GM12873 (cell line): ENCODE measurements at regions not wholly inside any gene's neighbourhood (a gene's known extent, or its start where the extent isn't known, plus 50 kb on each side); places are given as distances from the start of the nearest gene placed in this dataset.

Source experiments
- CTCF ChIP-seq: IDR thresholded peaks from 2 replicates; pipeline ENCODE4 v1.5.1; 2012; ENCODE audit warnings: low read depth, mild to moderate bottlenecking, moderate library complexity, low read length, control low read depth; ENCODE audit not compliant: insufficient read depth; ENCODE audit errors: missing control alignments

GRCh38 chr1:17924578-17924977 lies 169.4 kb downstream of the ACTL8 start:
- TF ChIP-seq CTCF, result no peak

DNA sequence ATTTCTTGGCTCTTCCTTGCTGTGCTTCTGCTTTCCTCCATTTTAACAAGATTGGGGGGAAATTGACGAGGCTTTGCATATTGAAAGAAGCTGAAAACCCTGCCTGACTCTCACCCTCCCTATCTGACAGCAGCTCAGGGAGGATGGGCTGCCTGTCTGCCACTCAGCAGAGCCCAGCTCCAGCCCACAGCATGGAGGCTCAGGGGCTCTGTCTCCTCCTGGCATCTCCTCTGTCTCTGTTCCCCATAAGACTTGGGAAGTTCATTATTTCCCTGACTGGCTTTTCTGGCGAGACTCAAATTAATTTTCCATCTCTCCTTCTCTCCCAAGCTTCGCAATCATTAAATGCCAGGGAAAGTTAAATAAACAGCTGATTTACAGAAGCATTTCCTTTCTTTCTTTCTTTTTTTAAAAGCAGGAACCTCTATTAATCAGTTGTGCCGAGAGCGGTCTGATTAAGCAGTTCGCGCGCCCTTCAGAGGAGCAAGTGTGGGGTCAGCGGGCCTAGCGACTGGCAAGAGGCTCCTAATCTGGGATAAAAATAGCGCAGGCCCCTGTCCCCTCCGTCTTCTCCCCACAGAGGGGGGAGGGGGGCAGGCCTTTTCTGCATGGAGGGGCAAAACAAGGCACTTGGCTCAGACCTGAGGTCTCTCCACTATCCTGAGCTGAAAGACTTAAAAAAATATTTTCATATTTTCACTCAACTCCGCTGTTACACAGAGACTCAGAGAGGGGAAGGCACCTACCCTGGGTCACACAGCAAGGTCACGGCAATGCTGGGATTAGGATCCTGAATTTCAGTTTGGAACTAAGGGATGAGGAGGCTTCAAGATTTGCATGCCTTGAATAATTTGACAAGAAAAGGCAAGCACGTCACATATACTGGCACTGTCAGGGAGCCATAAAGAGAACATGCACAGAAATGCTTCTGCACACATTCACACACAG lies 170.4 kb downstream of the ACTL8 start:
- no peak for TF ChIP-seq CTCF

- TF ChIP-seq CTCF, result no peak
Observed at GRCh38 chr1:17926906-17927305, 171.8 kb downstream of the ACTL8 start.

GRCh38 chr1:17927952-17928351 lies 172.8 kb downstream of the ACTL8 start:
- TF ChIP-seq CTCF, result no peak

GRCh38 chr1:17929224-17929623 lies 174.1 kb downstream of the ACTL8 start:
- TF ChIP-seq CTCF, result no peak

DNA sequence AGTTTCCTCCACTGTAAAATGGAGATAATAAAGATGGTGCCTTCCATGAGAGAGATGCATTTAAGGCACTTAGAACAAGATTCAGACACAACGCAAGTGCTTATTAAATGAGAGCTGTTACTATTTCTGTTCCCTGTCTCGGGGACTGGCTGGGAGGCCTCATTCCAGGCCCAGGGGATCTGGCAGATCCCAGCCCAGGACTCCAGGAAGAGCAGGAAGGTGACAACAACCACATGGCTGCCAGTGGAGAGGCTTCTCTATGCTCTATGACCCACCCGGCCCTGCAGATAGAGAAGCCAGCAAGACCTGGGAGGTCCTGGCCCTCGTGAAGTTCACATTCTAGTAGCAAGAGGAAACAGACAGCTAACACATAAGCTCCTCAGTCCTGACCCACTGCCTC lies 175.5 kb downstream of the ACTL8 start:
- TF ChIP-seq CTCF, result no peak

DNA sequence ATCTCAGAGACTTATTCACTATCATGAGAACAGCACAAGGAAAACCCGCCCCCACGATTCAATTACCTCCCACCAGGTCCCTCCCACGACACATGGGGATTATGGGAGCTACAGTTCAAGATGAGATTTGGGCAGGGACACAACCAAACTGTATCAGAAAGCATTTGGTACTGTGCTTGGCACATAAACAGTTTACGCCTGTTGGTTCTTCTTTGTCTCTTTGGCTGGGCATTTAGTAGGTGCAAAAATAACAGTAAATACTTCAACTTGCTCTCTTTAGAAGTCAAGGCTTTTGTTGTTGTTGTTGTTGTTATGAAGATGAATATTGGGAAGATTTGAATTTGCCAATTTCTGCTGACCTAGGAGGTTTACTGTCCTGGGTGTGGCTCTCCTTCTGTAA lies 175.4 kb upstream of the IGSF21 start:
- TF ChIP-seq CTCF, result no peak
